DND-41 (cell line): ENCODE measurements at regions not wholly inside any gene's neighbourhood (a gene's known extent, or its start where the extent isn't known, plus 50 kb on each side); places are given as distances from the start of the nearest gene placed in this dataset.

ENCODE experiments used
- ATAC-seq: fragments of 200-7000 bp; cut with Tn5 transposase; 3 replicates; pipeline ENCODE4 v1.9.1; 2021; ENCODE audit warnings: low read depth; ENCODE audit not compliant: insufficient read depth
- DNase-seq: peaks from one replicate; pipeline ENCODE4 v3.0.0-alpha.2; 2020
- H2AFZ ChIP-seq: 2 replicates; pipeline ENCODE4 v1.6.0; 2012; ENCODE audit warnings: low read depth, low read length
- H3K27ac ChIP-seq: 2 replicates; pipeline ENCODE4 v1.5.1; 2012; ENCODE audit warnings: low read length, inconsistent platforms
- H3K27me3 ChIP-seq: fragments of 200-600 bp; sonication (generic); 2 replicates; pipeline ENCODE4 v1.6.0; 2012; ENCODE audit warnings: low read length, mild to moderate bottlenecking, inconsistent platforms; ENCODE audit not compliant: insufficient read depth, poor library complexity
- H3K36me3 ChIP-seq: 2 replicates; pipeline ENCODE4 v1.5.1; 2012; ENCODE audit warnings: low read length, inconsistent platforms; ENCODE audit not compliant: insufficient read depth
- H3K4me1 ChIP-seq: 2 replicates; pipeline ENCODE4 v1.5.1; 2012; ENCODE audit warnings: mild to moderate bottlenecking, low read length; ENCODE audit not compliant: insufficient read depth
- H3K4me2 ChIP-seq: 2 replicates; pipeline ENCODE4 v1.6.0; 2012; ENCODE audit warnings: mild to moderate bottlenecking, moderate library complexity, low read length, inconsistent platforms; ENCODE audit not compliant: insufficient read depth
- H3K4me3 ChIP-seq, 2 experiments: fragments of 200-600 bp in 1 of 2; shearing (Covaris generic) in 1 of 2; 2 replicates each; pipeline ENCODE4 v1.5.1; 2012 to 2016; ENCODE audit warnings: inconsistent platforms in 2 of 2, low read length in 2 of 2, mild to moderate bottlenecking in 2 of 2, low read depth in 1 of 2, moderate library complexity in 1 of 2
- H3K79me2 ChIP-seq: 2 replicates; pipeline ENCODE4 v1.6.0; 2012; ENCODE audit warnings: low read length, inconsistent platforms; ENCODE audit not compliant: insufficient read depth
- H3K9ac ChIP-seq: 2 replicates; pipeline ENCODE4 v1.6.0; 2012; ENCODE audit warnings: low read depth, mild to moderate bottlenecking, inconsistent platforms, low read length, moderate library complexity
- H3K9me3 ChIP-seq: 2 replicates; pipeline ENCODE4 v1.5.1; 2012; ENCODE audit warnings: low read length, moderate library complexity, mild to moderate bottlenecking, inconsistent platforms; ENCODE audit not compliant: insufficient read depth, severe bottlenecking
- H4K20me1 ChIP-seq: 2 replicates; pipeline ENCODE4 v1.6.0; 2012; ENCODE audit warnings: low read length; ENCODE audit not compliant: insufficient read depth
- CTCF ChIP-seq: IDR thresholded peaks from 2 replicates; pipeline ENCODE4 v1.5.1; 2012; ENCODE audit warnings: borderline replicate concordance, low read length, moderate library complexity, mild to moderate bottlenecking; ENCODE audit not compliant: poor library complexity, severe bottlenecking; ENCODE audit errors: extremely low read depth
- EZH2 ChIP-seq: IDR thresholded peaks from 3 replicates; pipeline ENCODE4 v1.6.1; 2012; ENCODE audit warnings: borderline replicate concordance, low read depth, mild to moderate bottlenecking, moderate library complexity, low read length, inconsistent platforms; ENCODE audit not compliant: severe bottlenecking

- H2AFZ ChIP-seq, result no peak overlapping the region
- TF ChIP-seq EZH2 (no peak), CTCF (no peak)
These were observed 1152.0 kb downstream of the HACE1 start for GRCh38 chr6:103707596-103708325.

GRCh38 chr6:103699769-103700168, 1160.0 kb downstream of the HACE1 start:
- TF ChIP-seq CTCF, result no peak
- TF ChIP-seq EZH2, result no peak
- Histone ChIP-seq H3K27me3 (no peaks in the 10 kb centered on the region), H4K20me1 (no peaks in the 10 kb centered on the region), H3K27ac (no peak overlapping the region), H3K4me1 (no peaks in the 10 kb centered on the region), H3K4me2 (no peak overlapping the region), H3K79me2 (no peaks in the 10 kb centered on the region), H3K36me3 (no peaks in the 10 kb centered on the region), H3K9me3 (no peaks in the 10 kb centered on the region), H3K4me3 (no peak overlapping the region), H2AFZ (no peak overlapping the region), H3K9ac (no peak overlapping the region)
- no peak for ATAC-seq
- no peak for DNase-seq

More at GRCh38 chr6:103707596-103708325, 1152.0 kb downstream of the HACE1 start:
- DNase-seq (no peak), ATAC-seq (no peak)
- no peak overlapping the region for H3K9ac ChIP-seq
- H3K27me3 ChIP-seq, result no peaks in the 10 kb centered on the region
- no peaks in the 10 kb centered on the region for H4K20me1 ChIP-seq
- H3K9me3 ChIP-seq, result no peaks in the 10 kb centered on the region
- H3K79me2 ChIP-seq, result no peaks in the 10 kb centered on the region
- no peak overlapping the region for H3K4me3 ChIP-seq
- no peak overlapping the region for H3K4me2 ChIP-seq
- no peak overlapping the region for H3K27ac ChIP-seq
- no peaks in the 10 kb centered on the region for H3K4me1 ChIP-seq
- H3K36me3 ChIP-seq, result no peaks in the 10 kb centered on the region

- ATAC-seq, result no peak
These were observed 1172.3 kb downstream of the HACE1 start for GRCh38 chr6:103687430-103687829.

More at GRCh38 chr6:103687430-103687829, 1172.3 kb downstream of the HACE1 start:
- Histone ChIP-seq H3K9ac (no peak overlapping the region), H3K4me3 (no peak overlapping the region), H2AFZ (no peak overlapping the region), H3K36me3 (no peaks in the 10 kb centered on the region), H3K79me2 (no peaks in the 10 kb centered on the region), H3K9me3 (no peaks in the 10 kb centered on the region), H3K27me3 (no peaks in the 10 kb centered on the region), H3K27ac (no peak overlapping the region), H3K4me2 (no peak overlapping the region), H3K4me1 (no peaks in the 10 kb centered on the region), H4K20me1 (no peaks in the 10 kb centered on the region)
- DNase-seq, result no peak
- TF ChIP-seq CTCF, result no peak
- TF ChIP-seq EZH2, result no peak
